HCT116 (cell line): ENCODE measurements at regions not wholly inside any gene's neighbourhood (a gene's known extent, or its start where the extent isn't known, plus 50 kb on each side); places are given as distances from the start of the nearest gene placed in this dataset.

Experiments
- ATAC-seq: fragments of 200-7000 bp; cut with Tn5 transposase; 2 replicates; pipeline ENCODE4 v1.9.1; 2020; ENCODE audit warnings: mild to moderate bottlenecking, moderate library complexity
- BruUV-seq: library from RNA; stranded (reverse); fragments of 400-500 nt; replicated peaks from 2 replicates; lab custom pipeline; 2021; lab: Mats Ljungman, UMichigan
- CTCF ChIA-PET: fragments of 300-600 bp; sonication (Branson Sonifier 250); formaldehyde crosslinking; loops from one replicate; lab custom pipeline; 2021; ENCODE audit warnings: antibody characterized with exemption; lab: Charles Lee
- POLR2A ChIA-PET: fragments of 300-600, 350-600 bp; sonication (Branson Sonifier 250); formaldehyde crosslinking; loops from one replicate; lab custom pipeline; 2021; ENCODE audit warnings: antibody characterized with exemption; lab: Charles Lee
- RAD21 ChIA-PET, 2 experiments: fragments of 300-600 bp; sonication (Branson Sonifier 250); formaldehyde crosslinking; loops; one replicate each; lab custom pipeline; 2023; ENCODE audit warnings: low total read pairs in 2 of 2; ENCODE audit not compliant: uncharacterized antibody in 2 of 2, unreplicated experiment in 2 of 2, low non-redundant PET in 1 of 2; lab: Charles Lee
- DNase-seq: peaks from one replicate; pipeline ENCODE4 v3.0.0-alpha.2; 2010; ENCODE audit warnings: low read depth, low spot score
- H2AFZ ChIP-seq: fragments of 200-600 bp; shearing (Covaris generic), sonication (generic); 2 replicates; pipeline ENCODE4 v1.6.1; 2017; ENCODE audit warnings: low read depth, mixed run types, mixed read lengths, antibody characterized with exemption, low read length; ENCODE audit not compliant: poor library complexity, severe bottlenecking
- H3K27ac ChIP-seq: 2 replicates; pipeline ENCODE4 v1.5.1; 2012; ENCODE audit warnings: low read depth, low read length
- H3K27me3 ChIP-seq: fragments of 200-600 bp; sonication (generic); 2 replicates; pipeline ENCODE4 v1.6.1; 2016; ENCODE audit warnings: mixed run types, low read length, mixed read lengths; ENCODE audit not compliant: insufficient read depth
- H3K36me3 ChIP-seq, 2 experiments: fragments of 200-500 bp in 1 of 2; fragments of 200-600 bp in 1 of 2; sonication (Bioruptor generic) in 1 of 2; sonication (generic) in 1 of 2; 2 replicates each; pipeline versions ENCODE4 v1.5.1 to v1.6.1; 2014 to 2016; ENCODE audit warnings: low read length in 2 of 2, inconsistent platforms in 1 of 2, mixed read lengths in 1 of 2, mixed run types in 1 of 2; ENCODE audit not compliant: insufficient read depth in 2 of 2, control insufficient read depth in 1 of 2
- H3K4me1 ChIP-seq, 2 experiments: fragments of 200-600 bp in 1 of 2; sonication (generic) in 1 of 2; 2 replicates each; pipeline versions ENCODE4 v1.5.1 to v1.6.1; 2012 to 2017; ENCODE audit warnings: low read length in 2 of 2, inconsistent platforms in 1 of 2, mild to moderate bottlenecking in 1 of 2, mixed read lengths in 1 of 2, mixed run types in 1 of 2, moderate library complexity in 1 of 2; ENCODE audit not compliant: insufficient read depth in 2 of 2, control insufficient read depth in 1 of 2
- H3K4me2 ChIP-seq: fragments of 200-600 bp; sonication (generic); 2 replicates; pipeline ENCODE4 v1.6.1; 2017; ENCODE audit warnings: mixed run types, low read length, mixed read lengths
- H3K4me3 ChIP-seq, 2 experiments: fragments of 200-600 bp in 1 of 2; sonication (generic) in 1 of 2; replicated peaks in 1 of 2; 2 replicates each; pipeline ENCODE4 v1.5.1; 2011 to 2016; ENCODE audit warnings: low read length in 2 of 2, control low read depth in 1 of 2, low read depth in 1 of 2, mild to moderate bottlenecking in 1 of 2, mixed read lengths in 1 of 2, mixed run types in 1 of 2
- H3K79me2 ChIP-seq: fragments of 200-600 bp; sonication (generic); 2 replicates; pipeline ENCODE4 v1.6.1; 2017; ENCODE audit warnings: mild to moderate bottlenecking, mixed run types, low read length, moderate library complexity, mixed read lengths; ENCODE audit not compliant: insufficient read depth
- H3K9ac ChIP-seq: fragments of 200-600 bp; sonication (generic); 2 replicates; pipeline ENCODE4 v1.6.1; 2016; ENCODE audit warnings: low read length, mixed read lengths
- H3K9me2 ChIP-seq: fragments of 200-600 bp; sonication (generic), shearing (Covaris generic); 2 replicates; pipeline ENCODE4 v1.6.1; 2017; ENCODE audit warnings: mixed run types, mild to moderate bottlenecking, moderate library complexity; ENCODE audit not compliant: insufficient read depth
- H3K9me3 ChIP-seq, 2 experiments: fragments of 200-500 bp in 1 of 2; fragments of 200-600 bp in 1 of 2; sonication (Bioruptor generic) in 1 of 2; sonication (generic) in 1 of 2; 2 replicates each; pipeline ENCODE4 v1.6.1; 2014 to 2017; ENCODE audit warnings: low read length in 2 of 2, mixed read lengths in 2 of 2, inconsistent platforms in 1 of 2, low read depth in 1 of 2, mild to moderate bottlenecking in 1 of 2, mixed run types in 1 of 2, moderate library complexity in 1 of 2; ENCODE audit not compliant: control insufficient read depth in 1 of 2, insufficient read depth in 1 of 2
- H4K20me1 ChIP-seq: fragments of 200-600 bp; sonication (generic), shearing (Covaris generic); 2 replicates; pipeline ENCODE4 v1.6.1; 2017; ENCODE audit warnings: mixed run types, mild to moderate bottlenecking, moderate library complexity; ENCODE audit not compliant: insufficient read depth
- EGR1 ChIP-seq: IDR thresholded peaks from 2 replicates; pipeline ENCODE4 v1.6.1; 2012; ENCODE audit warnings: low read depth
- ELF1 ChIP-seq: IDR thresholded peaks from 2 replicates; pipeline ENCODE4 v1.6.1; 2012; ENCODE audit warnings: low read depth, borderline replicate concordance
- EZH2phosphoT487 ChIP-seq: fragments of 200-600 bp; IDR thresholded peaks from 2 replicates; pipeline ENCODE4 v1.6.1; 2018; ENCODE audit warnings: antibody characterized with exemption, borderline replicate concordance
- FOSL1 ChIP-seq: IDR thresholded peaks from 2 replicates; pipeline ENCODE4 v1.6.1; 2012; ENCODE audit warnings: low read depth
- POLR2A ChIP-seq: IDR thresholded peaks from 2 replicates; pipeline ENCODE4 v1.7.0; 2011; ENCODE audit warnings: borderline replicate concordance; ENCODE audit not compliant: insufficient read depth, insufficient read length; ENCODE audit errors: extremely low read depth
- RAD21 ChIP-seq: IDR thresholded peaks from 2 replicates; pipeline ENCODE4 v1.6.1; 2012; ENCODE audit warnings: low read depth, mild to moderate bottlenecking
- SIN3A ChIP-seq: IDR thresholded peaks from 2 replicates; pipeline ENCODE4 v1.6.1; 2012; ENCODE audit warnings: low read depth
- SP1 ChIP-seq: IDR thresholded peaks from 2 replicates; pipeline ENCODE4 v1.6.1; 2012; ENCODE audit warnings: low read depth
- YY1 ChIP-seq: IDR thresholded peaks from 2 replicates; pipeline ENCODE4 v1.6.1; 2011; ENCODE audit warnings: low read length, low read depth, moderate library complexity, mild to moderate bottlenecking; ENCODE audit not compliant: insufficient replicate concordance; ENCODE audit errors: extremely low read depth
- intact Hi-C: fragments of 100-400 bp; cut with micrococcal nuclease; formaldehyde crosslinking; loops from 2 replicates; pipeline ENCODE4 v1.10.0; 2022
- TF ChIP-seq, protein P1 (sequence below): IDR thresholded peaks from 2 replicates; pipeline ENCODE4 v1.6.1; 2011; ENCODE audit warnings: mild to moderate bottlenecking, low read length, moderate library complexity; ENCODE audit not compliant: insufficient replicate concordance; ENCODE audit errors: extremely low read depth
- TF ChIP-seq, protein P2 (sequence below): IDR thresholded peaks from 2 replicates; pipeline ENCODE4 v1.6.1; 2012
- TF ChIP-seq, protein P3 (sequence below): IDR thresholded peaks from 2 replicates; pipeline ENCODE4 v1.6.1; 2012
- TF ChIP-seq, protein P4 (sequence below), 3 experiments: fragments of 200-600 bp in 1 of 3; sonication (generic) in 1 of 3; IDR thresholded peaks in 2 of 3; conservative IDR thresholded peaks in 1 of 3; 2 replicates each; pipeline ENCODE4 v1.5.1; 2012 to 2017; ENCODE audit warnings: low read depth in 2 of 3, low read length in 2 of 3, antibody characterized with exemption in 1 of 3, borderline replicate concordance in 1 of 3, control low read depth in 1 of 3, mild to moderate bottlenecking in 1 of 3, mixed read lengths in 1 of 3, mixed run types in 1 of 3, moderate library complexity in 1 of 3; ENCODE audit not compliant: insufficient read depth in 1 of 3

DNA sequence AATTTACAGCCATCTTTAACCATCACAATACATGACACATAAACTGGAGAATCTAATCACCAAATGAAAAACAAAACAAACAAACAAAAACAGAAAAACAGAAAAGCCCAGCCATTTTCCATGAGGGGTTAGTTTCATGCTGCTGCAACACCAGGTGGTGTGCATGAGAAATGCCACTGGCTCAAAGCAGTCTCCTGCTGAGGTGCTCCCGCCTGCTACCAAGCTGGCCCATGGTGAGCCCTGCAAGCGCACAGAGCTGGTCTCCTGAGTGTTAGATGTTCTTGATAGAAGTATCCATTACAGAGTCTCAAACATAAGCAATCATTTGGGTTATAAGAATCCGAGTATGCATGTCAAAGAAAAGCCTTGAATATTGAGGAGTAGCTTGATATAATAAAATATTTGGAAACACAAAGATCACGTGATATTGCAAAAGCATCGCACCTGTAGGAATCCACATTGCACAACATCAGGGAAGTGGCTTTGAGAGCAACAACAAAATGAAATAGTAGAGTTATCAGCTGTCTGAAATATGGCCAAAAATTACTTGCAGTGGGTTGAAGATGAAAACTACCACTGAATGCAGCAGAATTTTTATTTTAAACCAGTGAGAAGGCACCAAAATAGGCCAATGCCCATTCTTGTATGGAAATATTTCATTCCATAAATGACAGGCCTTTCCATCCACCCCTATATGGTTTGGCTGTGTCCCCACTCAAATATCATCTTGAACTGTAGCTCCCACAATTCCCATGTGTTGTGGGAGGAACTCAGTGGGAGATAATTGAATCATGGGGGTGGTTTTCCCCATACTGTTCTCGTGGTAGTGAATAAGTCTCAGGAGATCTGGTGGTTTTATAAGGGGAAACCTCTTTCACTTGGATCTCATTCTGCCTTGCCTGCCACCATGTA lies 194.8 kb downstream of the SYK start:
- Histone ChIP-seq H3K4me2 (no peak overlapping the region), H3K9me3 (no peaks in the 10 kb centered on the region), H3K27ac (no peak overlapping the region), H3K9me2 (no peaks in the 10 kb centered on the region), H3K79me2 (no peaks in the 10 kb centered on the region), H3K36me3 (no peaks in the 10 kb centered on the region), H3K4me3 (no peak overlapping the region), H2AFZ (no peak overlapping the region), H3K27me3 (peaks cover 2% of the 10 kb centered on the region; the same call in 1 of the 2 replicates), H4K20me1 (no peaks in the 10 kb centered on the region), H3K4me1 (peaks cover 26 to 42% of the 10 kb centered on the region in 2 experiments), H3K9ac (no peak overlapping the region)
- ChIA-PET CTCF (no interaction called here), POLR2A (no interaction called here), RAD21 (no interaction called here)
- TF ChIP-seq ELF1 = no peak
- TF ChIP-seq POLR2A = no peak
- no peak for TF ChIP-seq EZH2phosphoT487
- TF ChIP-seq, protein P1, sequence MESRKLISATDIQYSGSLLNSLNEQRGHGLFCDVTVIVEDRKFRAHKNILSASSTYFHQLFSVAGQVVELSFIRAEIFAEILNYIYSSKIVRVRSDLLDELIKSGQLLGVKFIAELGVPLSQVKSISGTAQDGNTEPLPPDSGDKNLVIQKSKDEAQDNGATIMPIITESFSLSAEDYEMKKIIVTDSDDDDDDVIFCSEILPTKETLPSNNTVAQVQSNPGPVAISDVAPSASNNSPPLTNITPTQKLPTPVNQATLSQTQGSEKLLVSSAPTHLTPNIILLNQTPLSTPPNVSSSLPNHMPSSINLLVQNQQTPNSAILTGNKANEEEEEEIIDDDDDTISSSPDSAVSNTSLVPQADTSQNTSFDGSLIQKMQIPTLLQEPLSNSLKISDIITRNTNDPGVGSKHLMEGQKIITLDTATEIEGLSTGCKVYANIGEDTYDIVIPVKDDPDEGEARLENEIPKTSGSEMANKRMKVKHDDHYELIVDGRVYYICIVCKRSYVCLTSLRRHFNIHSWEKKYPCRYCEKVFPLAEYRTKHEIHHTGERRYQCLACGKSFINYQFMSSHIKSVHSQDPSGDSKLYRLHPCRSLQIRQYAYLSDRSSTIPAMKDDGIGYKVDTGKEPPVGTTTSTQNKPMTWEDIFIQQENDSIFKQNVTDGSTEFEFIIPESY = no peak
- no peak for TF ChIP-seq FOSL1
- no peak for TF ChIP-seq YY1
- no peak for TF ChIP-seq SIN3A
- TF ChIP-seq, protein P2, sequence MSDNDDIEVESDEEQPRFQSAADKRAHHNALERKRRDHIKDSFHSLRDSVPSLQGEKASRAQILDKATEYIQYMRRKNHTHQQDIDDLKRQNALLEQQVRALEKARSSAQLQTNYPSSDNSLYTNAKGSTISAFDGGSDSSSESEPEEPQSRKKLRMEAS = no peak
- no peak for TF ChIP-seq EGR1
- TF ChIP-seq, protein P3, sequence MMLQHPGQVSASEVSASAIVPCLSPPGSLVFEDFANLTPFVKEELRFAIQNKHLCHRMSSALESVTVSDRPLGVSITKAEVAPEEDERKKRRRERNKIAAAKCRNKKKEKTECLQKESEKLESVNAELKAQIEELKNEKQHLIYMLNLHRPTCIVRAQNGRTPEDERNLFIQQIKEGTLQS = no peak
- TF ChIP-seq RAD21 = no peak
- TF ChIP-seq SP1 = no peak
- TF ChIP-seq, protein P4, sequence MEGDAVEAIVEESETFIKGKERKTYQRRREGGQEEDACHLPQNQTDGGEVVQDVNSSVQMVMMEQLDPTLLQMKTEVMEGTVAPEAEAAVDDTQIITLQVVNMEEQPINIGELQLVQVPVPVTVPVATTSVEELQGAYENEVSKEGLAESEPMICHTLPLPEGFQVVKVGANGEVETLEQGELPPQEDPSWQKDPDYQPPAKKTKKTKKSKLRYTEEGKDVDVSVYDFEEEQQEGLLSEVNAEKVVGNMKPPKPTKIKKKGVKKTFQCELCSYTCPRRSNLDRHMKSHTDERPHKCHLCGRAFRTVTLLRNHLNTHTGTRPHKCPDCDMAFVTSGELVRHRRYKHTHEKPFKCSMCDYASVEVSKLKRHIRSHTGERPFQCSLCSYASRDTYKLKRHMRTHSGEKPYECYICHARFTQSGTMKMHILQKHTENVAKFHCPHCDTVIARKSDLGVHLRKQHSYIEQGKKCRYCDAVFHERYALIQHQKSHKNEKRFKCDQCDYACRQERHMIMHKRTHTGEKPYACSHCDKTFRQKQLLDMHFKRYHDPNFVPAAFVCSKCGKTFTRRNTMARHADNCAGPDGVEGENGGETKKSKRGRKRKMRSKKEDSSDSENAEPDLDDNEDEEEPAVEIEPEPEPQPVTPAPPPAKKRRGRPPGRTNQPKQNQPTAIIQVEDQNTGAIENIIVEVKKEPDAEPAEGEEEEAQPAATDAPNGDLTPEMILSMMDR (IDR thresholded peaks at IDR 0.05 in 2 of 3, conservative IDR thresholded peaks at IDR 0.05 in 1 of 3; ENCODE audit: borderline replicate concordance in 1 of 3, insufficient read depth in 1 of 3, low read depth in 2 of 3, low read length in 2 of 3) = no peak
- ATAC-seq (no peak), DNase-seq (no peak)
- intact Hi-C loops = no loop called here
- no TSS peak for BruUV-seq
